ENCODE measurements at regions not wholly inside any gene's neighbourhood (a gene's known extent, or its start where the extent isn't known, plus 50 kb on each side); places are given as distances from the start of the nearest gene placed in this dataset.

- ATAC-seq, result no peak
- TF ChIP-seq ZC3H10 (CRISPR knock-in tag; IDR thresholded peaks at IDR 0.05), result no peak
- no peak for TF ChIP-seq CSRNP3 (CRISPR knock-in tag; IDR thresholded peaks at IDR 0.05)
- TF ChIP-seq ZFP3 (CRISPR knock-in tag; IDR thresholded peaks at IDR 0.05), result no peak
Observed at GRCh38 chr2:239509373-239510143, 108.7 kb upstream of the HDAC4 start.

DNA sequence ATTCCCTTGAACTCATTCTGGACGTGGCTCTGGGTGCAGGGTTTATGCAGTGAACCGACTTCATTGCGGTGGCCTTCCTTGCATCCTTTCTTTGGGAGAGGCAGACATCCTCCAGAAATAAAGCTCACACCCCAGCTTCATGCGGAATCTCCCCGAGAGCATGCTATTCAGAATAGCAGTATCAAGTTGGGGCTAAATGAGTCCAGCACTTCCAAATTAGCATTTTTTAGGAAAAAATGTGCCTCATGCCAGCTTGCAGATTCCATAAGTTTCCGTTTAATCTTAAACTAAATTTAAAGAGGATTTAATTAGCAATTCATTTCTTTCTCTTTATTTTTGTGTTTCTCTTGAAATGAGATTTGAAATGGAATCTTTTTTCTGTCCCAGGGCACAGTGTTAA lies 107.4 kb upstream of the HDAC4 start:
- no peak for ATAC-seq
- TF ChIP-seq OSR1 (CRISPR knock-in tag; IDR thresholded peaks at IDR 0.05) (no peak), ZC3H10 (CRISPR knock-in tag; IDR thresholded peaks at IDR 0.05) (no peak), PATZ1 (CRISPR knock-in tag; IDR thresholded peaks at IDR 0.05; ENCODE audit: borderline replicate concordance) (no peak), ZNF565 (CRISPR knock-in tag; conservative IDR thresholded peaks at IDR 0.05; ENCODE audit: low read depth) (no peak), RARB (CRISPR knock-in tag; IDR thresholded peaks at IDR 0.05) (no peak), ZFP30 (CRISPR knock-in tag; IDR thresholded peaks at IDR 0.05) (no peak), TCF4 (CRISPR knock-in tag; IDR thresholded peaks at IDR 0.05; ENCODE audit: borderline replicate concordance) (no peak), ISL1 (CRISPR knock-in tag; IDR thresholded peaks at IDR 0.05) (no peak), ZFP3 (CRISPR knock-in tag; IDR thresholded peaks at IDR 0.05) (no peak), CSRNP3 (CRISPR knock-in tag; IDR thresholded peaks at IDR 0.05) (no peak), ZNF70 (CRISPR knock-in tag; IDR thresholded peaks at IDR 0.05) (no peak), SNAI2 (CRISPR knock-in tag; IDR thresholded peaks at IDR 0.05) (no peak), CSDC2 (CRISPR knock-in tag; IDR thresholded peaks at IDR 0.05) (no peak), POU6F1 (CRISPR knock-in tag; IDR thresholded peaks at IDR 0.05; ENCODE audit: borderline replicate concordance, low read depth) (no peak), ZNF8 (CRISPR knock-in tag; IDR thresholded peaks at IDR 0.05) (no peak)

DNA sequence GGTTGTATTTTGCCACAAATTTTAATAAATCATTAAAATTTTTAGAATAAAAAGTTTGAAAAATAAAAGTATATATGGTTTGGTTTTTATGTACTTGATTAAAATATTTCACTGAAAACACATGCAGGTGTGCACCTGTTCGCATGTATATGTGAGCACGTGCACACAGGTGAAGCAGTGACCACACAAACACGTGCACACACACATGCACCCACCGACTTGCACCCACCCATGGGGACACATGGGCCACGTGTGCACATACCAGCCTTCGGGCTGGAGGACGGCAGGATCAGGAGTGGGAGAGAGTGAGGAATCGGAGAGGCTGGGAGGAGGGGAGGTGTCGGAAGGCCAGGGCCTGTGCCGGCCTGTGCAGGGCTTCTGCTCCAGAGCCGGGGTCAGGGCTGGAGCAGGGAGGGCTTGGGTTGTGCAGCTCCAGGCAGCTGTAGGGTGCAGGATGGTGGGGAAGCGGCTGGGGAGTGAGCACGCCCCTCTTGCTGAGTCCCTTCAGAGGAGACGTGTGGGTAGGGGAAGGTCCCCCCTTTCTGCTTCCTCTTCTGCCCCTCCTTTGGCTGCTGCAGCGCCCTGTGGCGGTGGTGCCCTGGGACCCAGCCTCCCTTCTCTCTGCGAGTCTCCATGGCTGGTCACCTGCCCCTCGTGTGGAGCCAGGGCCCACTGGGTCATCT lies 106.9 kb upstream of the HDAC4 start:
- no peak for ATAC-seq
- TF ChIP-seq PATZ1 (CRISPR knock-in tag; IDR thresholded peaks at IDR 0.05; ENCODE audit: borderline replicate concordance) (no peak), ZNF70 (CRISPR knock-in tag; IDR thresholded peaks at IDR 0.05) (no peak), ZNF8 (CRISPR knock-in tag; IDR thresholded peaks at IDR 0.05) (no peak), OSR1 (CRISPR knock-in tag; IDR thresholded peaks at IDR 0.05) (no peak), ESRRG (CRISPR knock-in tag; IDR thresholded peaks at IDR 0.05) (no peak), POU6F1 (CRISPR knock-in tag; IDR thresholded peaks at IDR 0.05; ENCODE audit: borderline replicate concordance, low read depth) (no peak), CSRNP3 (CRISPR knock-in tag; IDR thresholded peaks at IDR 0.05) (no peak), ZFP3 (CRISPR knock-in tag; IDR thresholded peaks at IDR 0.05) (no peak), ZC3H10 (CRISPR knock-in tag; IDR thresholded peaks at IDR 0.05) (no peak), CREB5 (CRISPR knock-in tag; IDR thresholded peaks at IDR 0.05; ENCODE audit: low read depth) (no peak), ZNF565 (CRISPR knock-in tag; conservative IDR thresholded peaks at IDR 0.05; ENCODE audit: low read depth) (no peak), CSDC2 (CRISPR knock-in tag; IDR thresholded peaks at IDR 0.05) (no peak), TSHZ2 (CRISPR knock-in tag; IDR thresholded peaks at IDR 0.05) (no peak)
